Tibial nerve (tissue), 4 donors: ENCODE measurements at regions not wholly inside any gene's neighbourhood (a gene's known extent, or its start where the extent isn't known, plus 50 kb on each side); places are given as distances from the start of the nearest gene placed in this dataset.
"Not testable (repeated sequence)": the region's sequence is repeated elsewhere in the genome, so short reads cannot be mapped to it uniquely, and the experiment has no call there.

Experiments
- CTCF ChIP-seq, 5 experiments: fragments of 200-600 bp in 3 of 5; fragments of 450-650 bp in 2 of 5; sonication (generic) in 3 of 5; IDR thresholded peaks; one replicate each; pipeline ENCODE4 v1.5.1; 2016 to 2019; ENCODE audit warnings: antibody characterized with exemption in 5 of 5, mild to moderate bottlenecking in 3 of 5, moderate library complexity in 2 of 5
- EP300 ChIP-seq, 2 donors: sonication (generic); formaldehyde crosslinking; IDR thresholded peaks; one replicate each; pipeline ENCODE4 v1.6.1; 2017; ENCODE audit warnings: antibody characterized with exemption in 2 of 2, mild to moderate bottlenecking in 1 of 2
- POLR2A ChIP-seq, 2 donors: fragments of 450-650 bp; IDR thresholded peaks; one replicate each; pipeline ENCODE4 v1.6.1; 2017; ENCODE audit warnings: antibody characterized with exemption in 2 of 2, mild to moderate bottlenecking in 2 of 2, moderate library complexity in 2 of 2

GRCh38 chr21:36616773-36617172, 82.1 kb upstream of the SIM2 start:
- TF ChIP-seq CTCF, POLR2A, EP300 (IDR thresholded peaks at IDR 0.05): not testable (repeated sequence)
